NCI-H2227 (cell line): ENCODE measurements at regions not wholly inside any gene's neighbourhood (a gene's known extent, or its start where the extent isn't known, plus 50 kb on each side); places are given as distances from the start of the nearest gene placed in this dataset.

Experiments used
- DNase-seq: peaks from one replicate; lab custom pipeline; 2025; ENCODE audit not compliant: unreplicated experiment; lab: John Stamatoyannopoulos, UW

DNA sequence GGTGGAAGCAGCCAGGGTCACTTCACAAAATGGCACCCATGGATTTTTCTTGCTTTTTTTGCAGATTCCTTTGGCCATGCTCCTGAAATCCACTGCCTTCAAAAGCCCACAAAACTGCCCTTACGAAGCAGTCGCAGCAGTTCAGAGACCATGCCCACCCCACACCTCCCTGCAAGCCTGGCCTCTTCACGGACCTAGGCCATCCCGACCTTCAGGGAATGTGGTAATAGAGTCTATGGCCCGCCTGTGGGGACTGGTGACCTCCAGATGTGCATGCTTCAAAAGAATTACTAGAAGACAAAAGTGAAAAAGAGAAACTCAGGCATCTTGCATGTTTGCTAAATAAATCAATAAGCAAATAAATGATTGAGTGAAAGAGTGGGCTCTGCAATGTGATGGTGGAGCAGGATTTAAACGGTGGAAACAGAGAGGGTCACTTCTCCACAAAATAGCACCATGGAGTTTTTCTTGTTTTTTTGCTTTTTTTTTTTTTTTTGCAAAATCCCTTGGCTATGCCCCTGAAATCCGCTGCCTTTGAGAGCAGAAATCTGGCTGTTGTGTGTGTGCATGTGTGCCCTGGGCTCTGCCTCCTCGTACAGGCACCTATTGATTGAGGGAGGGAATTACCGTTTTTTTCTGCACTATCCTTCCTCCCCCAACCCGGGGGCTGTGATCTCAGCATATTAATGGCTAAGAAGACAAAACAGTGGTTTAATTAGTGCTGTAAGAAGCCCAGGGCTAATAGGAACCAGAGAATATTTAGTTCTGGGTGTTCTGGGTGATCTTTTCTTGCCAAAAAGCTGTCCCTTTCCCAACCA, 107.4 kb downstream of the PXDC1 start:
- peak; percentile 28 for DNase-seq

DNA sequence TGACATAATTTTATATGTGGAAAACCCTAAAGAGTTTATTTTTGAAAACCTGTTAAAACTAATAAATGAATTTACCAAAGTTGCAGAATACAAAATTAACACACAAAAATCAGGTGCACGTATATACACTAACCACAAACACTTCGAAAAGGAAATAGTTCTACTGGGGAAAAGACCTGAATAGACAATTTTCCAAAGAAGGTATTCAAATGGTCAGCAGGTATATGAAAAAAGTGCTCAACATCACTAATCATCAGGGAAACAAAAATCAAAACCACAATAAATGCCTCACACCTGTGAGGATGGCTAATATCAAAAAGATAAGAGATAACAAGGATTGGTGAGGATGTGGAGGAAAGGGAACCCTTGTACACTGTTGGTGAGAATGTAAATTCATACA, 110.6 kb downstream of the PXDC1 start:
- no peak for DNase-seq

- no peak for DNase-seq
These were observed 112.9 kb downstream of the PXDC1 start for GRCh38 chr6:3638662-3639061.

GRCh38 chr6:3636060-3636459, 115.5 kb downstream of the PXDC1 start:
- no peak for DNase-seq

- no peak for DNase-seq
These were observed 116.0 kb downstream of the PXDC1 start for GRCh38 chr6:3635482-3635881.

GRCh38 chr6:3634280-3634816, 117.2 kb downstream of the PXDC1 start:
- DNase-seq: no peak

- DNase-seq: no peak
These were observed 117.8 kb downstream of the PXDC1 start for GRCh38 chr6:3633711-3634110.

DNA sequence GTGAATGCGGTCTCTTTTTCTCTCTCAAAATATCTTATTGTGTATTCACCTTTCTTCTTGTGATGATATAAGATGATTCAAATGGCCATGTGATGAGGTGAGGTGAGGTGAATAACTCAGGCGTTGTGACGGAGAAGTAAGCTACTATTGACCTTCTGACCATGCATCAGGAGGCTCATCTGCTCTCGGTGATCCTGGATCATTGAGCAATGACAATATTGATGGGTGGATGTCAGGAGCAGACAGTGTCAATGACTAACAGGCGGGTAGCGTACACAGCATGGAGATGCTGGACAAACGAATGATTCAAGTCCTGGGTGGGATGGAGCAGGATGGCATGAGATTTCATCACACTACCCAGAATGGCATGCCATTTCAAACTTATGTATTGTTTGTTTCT, 119.6 kb downstream of the PXDC1 start:
- DNase-seq: no peak

- no peak for DNase-seq
These were observed 120.3 kb downstream of the PXDC1 start for GRCh38 chr6:3631186-3631585.

DNA sequence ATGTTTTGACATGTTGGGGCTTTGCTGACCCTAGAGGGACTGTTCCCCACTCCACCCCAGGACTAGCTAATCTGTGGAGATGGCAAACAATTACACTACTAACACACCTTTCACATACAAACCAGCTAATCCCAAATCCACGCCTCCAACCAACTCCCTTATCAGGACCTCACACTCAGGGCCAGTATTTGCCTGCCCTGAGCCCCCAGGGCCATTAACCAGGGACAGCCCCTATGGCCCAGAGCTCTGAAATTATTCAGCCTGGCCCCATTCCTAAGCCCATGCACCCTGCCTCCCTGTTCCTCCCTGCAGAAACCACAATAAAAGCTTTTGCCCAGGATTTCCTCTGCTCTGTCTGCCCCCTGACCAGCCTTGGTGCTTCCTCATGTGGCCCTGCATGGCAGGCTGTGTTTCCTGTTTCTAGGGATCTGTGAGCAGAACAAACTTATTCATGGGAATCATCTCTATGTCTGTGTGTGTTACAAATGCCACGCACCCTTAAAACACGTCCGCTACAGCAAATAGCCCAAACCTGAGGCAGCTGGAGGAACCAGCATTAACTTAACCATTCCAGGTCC, 121.2 kb downstream of the PXDC1 start:
- DNase-seq: no peak

DNA sequence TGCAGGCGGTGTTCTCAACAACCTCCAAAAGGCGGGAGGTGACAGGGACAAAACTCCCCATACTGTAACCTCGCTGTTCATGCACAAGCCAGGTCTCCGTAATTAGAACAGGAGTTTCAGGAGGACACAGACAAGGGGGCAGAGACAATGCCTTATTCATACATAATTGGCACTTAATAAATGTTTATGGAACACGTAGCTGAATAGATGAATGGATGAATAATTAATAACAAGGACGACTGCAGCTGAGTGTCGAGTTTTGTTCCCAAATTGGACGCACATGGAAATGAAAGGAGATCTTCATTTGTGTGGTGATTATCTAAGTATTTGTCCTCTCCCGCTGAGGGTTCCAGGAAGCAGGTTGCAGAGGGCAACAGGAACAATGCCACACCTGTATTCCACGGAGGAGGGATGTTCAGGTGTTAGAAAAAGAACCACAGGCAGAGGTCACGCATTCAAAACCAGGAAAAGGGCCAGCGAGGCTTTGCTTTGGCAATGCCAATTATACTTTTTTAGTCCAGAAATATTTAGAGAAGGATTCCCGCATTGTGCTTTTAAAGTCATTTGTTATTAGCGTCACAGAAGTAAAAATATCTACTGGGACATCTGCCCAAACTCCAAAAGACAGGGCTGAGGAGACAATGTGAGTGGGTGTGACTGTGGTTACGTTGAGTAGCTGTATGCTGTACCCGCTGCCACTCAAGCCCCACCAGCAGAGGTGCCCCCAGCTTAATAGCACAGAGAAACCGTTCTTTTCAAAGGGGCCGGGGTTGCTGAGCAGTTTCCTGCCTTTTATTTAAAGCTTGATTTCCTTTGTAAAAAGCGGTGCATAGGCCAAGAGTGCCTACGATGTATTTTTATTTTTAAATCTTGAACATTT, 123.3 kb downstream of the PXDC1 start:
- DNase-seq: peak; percentile 27

- no peak for DNase-seq
These were observed 124.0 kb downstream of the PXDC1 start for GRCh38 chr6:3627501-3627900.

- no peak for DNase-seq
These were observed 125.4 kb downstream of the PXDC1 start for GRCh38 chr6:3625980-3626563.

DNA sequence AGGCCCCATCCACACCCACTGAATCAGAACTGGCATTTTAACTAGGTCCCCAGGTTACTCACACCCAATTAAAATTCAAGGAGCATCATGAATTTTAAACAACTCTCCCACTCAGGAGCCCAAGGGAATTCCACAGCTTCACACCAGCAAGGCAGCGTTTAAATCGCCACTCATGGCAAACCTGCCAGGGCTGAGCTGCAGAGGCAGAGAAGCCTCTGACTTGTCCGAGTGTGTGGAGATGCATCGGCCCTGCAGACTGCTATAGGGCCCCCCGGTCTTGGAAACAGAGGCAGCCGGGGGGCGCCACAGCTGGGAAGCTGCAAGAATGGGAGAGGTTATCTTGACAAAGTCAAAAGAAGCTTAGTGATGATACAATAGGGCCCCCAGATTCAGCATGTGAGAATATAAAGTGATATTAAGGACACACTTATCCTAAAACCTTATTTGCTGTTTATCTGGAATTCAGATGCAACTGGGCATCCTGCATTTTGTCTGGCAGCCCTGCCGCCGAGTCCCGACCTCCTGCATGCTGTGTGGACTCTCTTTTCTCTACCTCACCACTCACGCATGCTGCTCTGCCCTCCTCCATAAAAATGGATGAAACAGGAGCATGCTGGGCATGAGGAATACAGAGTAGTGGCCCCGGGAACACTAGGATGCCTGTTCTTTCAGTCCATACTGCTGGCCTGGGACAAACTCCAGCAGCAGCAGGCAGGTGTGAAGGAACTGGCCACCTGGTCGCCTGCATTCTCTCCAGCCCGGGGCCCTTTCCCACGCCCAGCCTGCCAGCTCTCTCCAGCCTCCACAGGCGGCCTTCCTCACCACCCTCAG, 126.1 kb downstream of the PXDC1 start:
- no peak for DNase-seq

DNA sequence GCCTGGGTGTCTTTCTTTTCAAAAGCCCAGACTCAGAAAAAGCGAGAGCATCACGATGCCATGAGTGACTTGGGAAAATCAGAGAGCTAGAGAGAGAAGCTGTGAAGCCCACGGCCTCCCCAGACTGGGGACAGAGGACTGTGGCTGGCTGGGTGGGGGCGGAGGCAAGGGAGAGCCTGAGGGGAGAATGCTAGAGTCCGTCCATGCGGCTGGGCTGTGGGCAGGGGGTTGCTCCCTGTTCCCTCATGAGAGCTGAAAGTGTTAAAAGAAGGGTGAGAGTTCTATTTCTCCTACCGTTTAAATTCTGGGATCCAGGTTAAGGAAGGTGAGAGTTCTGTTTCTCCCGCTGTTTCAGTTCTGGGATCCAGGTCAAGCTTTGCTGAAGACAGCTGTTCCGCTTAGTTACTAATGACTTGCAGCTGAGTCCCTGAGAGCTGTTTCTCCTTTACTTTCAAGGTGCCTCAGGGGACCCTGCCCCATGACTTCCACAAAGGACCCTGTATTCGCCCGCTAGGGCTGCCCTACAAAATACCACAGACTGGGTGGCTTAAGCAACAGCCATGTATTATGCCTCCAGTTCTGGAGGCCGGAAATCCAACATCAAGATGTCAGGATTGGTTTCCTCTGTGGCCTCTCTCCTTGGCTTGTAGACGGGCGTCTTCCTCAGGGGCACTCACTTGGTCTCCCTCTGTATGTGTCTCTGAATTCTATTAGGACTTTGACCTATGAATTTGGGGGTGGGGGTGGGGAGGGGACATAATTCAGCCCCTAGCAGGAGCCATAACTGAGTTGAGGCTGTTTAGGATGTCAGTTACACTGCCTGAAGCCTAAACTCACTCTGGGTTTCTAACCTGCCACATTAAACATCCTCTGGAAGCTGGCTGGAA, 127.0 kb downstream of the PXDC1 start:
- DNase-seq: no peak

GRCh38 chr6:3623451-3624249, 127.9 kb downstream of the PXDC1 start:
- DNase-seq: no peak

DNA sequence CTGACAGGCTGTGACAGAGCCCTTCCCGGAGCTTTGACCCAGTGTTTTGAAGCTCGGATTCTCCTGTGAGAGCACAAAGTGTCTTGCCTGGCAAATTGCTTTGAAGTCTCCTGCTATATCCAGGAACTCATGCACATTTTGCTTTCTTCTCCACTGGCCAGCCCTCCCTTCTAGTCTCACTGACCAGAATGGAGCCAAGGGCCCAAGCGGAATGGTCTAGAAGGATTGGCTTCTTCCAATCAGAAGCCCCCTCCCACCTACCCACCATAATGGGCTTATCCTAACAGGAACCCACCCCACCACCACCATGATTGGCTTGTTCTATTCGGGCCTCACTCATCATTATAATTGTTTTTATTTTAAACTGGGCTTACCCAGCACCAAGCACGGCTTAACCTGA, 130.1 kb downstream of the PXDC1 start:
- no peak for DNase-seq

GRCh38 chr6:3620937-3621336, 130.6 kb downstream of the PXDC1 start:
- DNase-seq: no peak

DNA sequence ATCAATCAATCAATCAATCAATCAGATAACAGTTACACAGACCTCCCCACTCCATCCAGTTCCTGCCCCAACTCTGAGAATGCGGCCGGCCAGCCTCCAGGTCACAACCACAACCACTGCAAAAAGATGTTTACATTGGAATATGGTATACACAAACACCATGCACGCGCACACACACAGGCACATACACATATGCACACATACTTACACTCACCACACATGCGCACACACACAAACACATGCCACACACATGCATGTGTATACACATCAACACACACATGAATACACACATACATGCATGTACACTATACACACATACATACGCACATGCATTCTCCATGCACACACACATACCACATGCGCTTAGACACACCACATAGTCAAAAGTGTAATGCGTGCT, 131.1 kb downstream of the PXDC1 start:
- no peak for DNase-seq
